ENCODE measurements at regions not wholly inside any gene's neighbourhood (a gene's known extent, or its start where the extent isn't known, plus 50 kb on each side); places are given as distances from the start of the nearest gene placed in this dataset.

DNA sequence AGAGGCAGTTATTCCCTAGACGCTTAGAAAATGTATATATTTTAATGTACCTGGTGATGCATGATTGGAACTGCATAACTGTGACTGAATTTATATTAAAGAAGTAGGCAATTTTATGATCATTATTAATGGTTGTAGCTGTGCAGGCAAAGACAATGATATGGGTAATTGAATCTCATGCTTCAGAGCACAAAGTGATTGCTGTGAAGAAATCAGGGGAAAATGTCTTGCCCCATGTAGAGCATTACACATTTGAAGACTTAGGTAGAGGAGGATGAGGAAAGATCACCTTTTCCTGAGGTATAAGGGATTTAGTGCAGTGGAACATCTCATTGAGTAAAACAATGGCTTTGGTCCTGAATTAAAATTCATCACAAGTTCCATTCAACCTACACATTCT is 246.8 kb upstream of the DCC start:
- Histone ChIP-seq H3K27me3 (ENCODE audit: insufficient read depth, low read length) (no peaks in the 10 kb centered on the region), H2AFZ (ENCODE audit: low read length) (no peak overlapping the region), H2BK12ac (ENCODE audit: insufficient read length, low read depth, low read length) (no peak overlapping the region), H4K8ac (replicated peaks; ENCODE audit: insufficient read length, low read depth, low read length) (no peak overlapping the region), H3K4me2 (ENCODE audit: insufficient read depth, insufficient read length, low read length) (no peak overlapping the region), H2BK15ac (ENCODE audit: low read depth, low read length) (no peak overlapping the region), H3K23me2 (ENCODE audit: insufficient read length, low read depth, low read length, poor library complexity, severe bottlenecking) (no peaks in the 10 kb centered on the region), H4K5ac (ENCODE audit: insufficient read length, low read depth, low read length) (no peak overlapping the region), H3T11ph (ENCODE audit: low read length) (no peak overlapping the region), H3K4me1 (ENCODE audit: insufficient read depth, low read length) (no peaks in the 10 kb centered on the region), H3K56ac (ENCODE audit: insufficient read length, low read depth, low read length) (no peak overlapping the region), H2BK20ac (ENCODE audit: low read depth, low read length, poor library complexity, severe bottlenecking) (no peak overlapping the region), H3K9me3 (ENCODE audit: control insufficient read depth, low read depth, low read length) (no peaks in the 10 kb centered on the region), H3K14ac (ENCODE audit: insufficient read depth, low read length) (no peak overlapping the region), H3K4ac (ENCODE audit: low read depth, low read length) (no peak overlapping the region), H3K9ac (ENCODE audit: extremely low read depth, insufficient read length, low read length) (no peak overlapping the region), H3K79me2 (ENCODE audit: insufficient read depth, low read length) (no peaks in the 10 kb centered on the region), H3K27ac (ENCODE audit: insufficient read length, low read depth, low read length) (no peak overlapping the region), H3K79me1 (ENCODE audit: insufficient read depth, low read depth, low read length, poor library complexity, severe bottlenecking) (no peaks in the 10 kb centered on the region), H2AK5ac (ENCODE audit: insufficient read length, low read length) (no peak overlapping the region), H4K91ac (ENCODE audit: insufficient read length, low read depth, low read length) (no peak overlapping the region), H2BK120ac (ENCODE audit: low read depth, low read length, poor library complexity, severe bottlenecking) (no peak overlapping the region), H3K23ac (ENCODE audit: insufficient read length, low read depth, low read length) (no peak overlapping the region), H3K18ac (ENCODE audit: insufficient read length, low read depth, low read length) (no peak overlapping the region), H2BK5ac (ENCODE audit: insufficient read length, low read length) (no peak overlapping the region), H4K20me1 (ENCODE audit: control insufficient read depth, insufficient read depth, insufficient read length) (no peaks in the 10 kb centered on the region)
- no peaks in the 10 kb centered on the region for H3K27me3 Mint-ChIP-seq (ENCODE audit: low read depth)
- DNase-seq, result no peak
- no peak overlapping the region for H3K27ac Mint-ChIP-seq
- WGBS (ENCODE audit: extremely low coverage, insufficient read length, low lambda C conversion rate), result no CpG with 5 or more reads among the region's 1 CpG
- H3K4me1 Mint-ChIP-seq, result no peaks in the 10 kb centered on the region
- H3K9me3 Mint-ChIP-seq, result no peaks in the 10 kb centered on the region
- TF ChIP-seq, protein P1, sequence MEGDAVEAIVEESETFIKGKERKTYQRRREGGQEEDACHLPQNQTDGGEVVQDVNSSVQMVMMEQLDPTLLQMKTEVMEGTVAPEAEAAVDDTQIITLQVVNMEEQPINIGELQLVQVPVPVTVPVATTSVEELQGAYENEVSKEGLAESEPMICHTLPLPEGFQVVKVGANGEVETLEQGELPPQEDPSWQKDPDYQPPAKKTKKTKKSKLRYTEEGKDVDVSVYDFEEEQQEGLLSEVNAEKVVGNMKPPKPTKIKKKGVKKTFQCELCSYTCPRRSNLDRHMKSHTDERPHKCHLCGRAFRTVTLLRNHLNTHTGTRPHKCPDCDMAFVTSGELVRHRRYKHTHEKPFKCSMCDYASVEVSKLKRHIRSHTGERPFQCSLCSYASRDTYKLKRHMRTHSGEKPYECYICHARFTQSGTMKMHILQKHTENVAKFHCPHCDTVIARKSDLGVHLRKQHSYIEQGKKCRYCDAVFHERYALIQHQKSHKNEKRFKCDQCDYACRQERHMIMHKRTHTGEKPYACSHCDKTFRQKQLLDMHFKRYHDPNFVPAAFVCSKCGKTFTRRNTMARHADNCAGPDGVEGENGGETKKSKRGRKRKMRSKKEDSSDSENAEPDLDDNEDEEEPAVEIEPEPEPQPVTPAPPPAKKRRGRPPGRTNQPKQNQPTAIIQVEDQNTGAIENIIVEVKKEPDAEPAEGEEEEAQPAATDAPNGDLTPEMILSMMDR (conservative IDR thresholded peaks at IDR 0.05), result no peak
- peaks cover 0 to 2% (median 0%) of the 10 kb centered on the region in 3 experiments; a peak in 1 of 7 replicates for H3K36me3 Mint-ChIP-seq (ENCODE audit: insufficient read depth in 1 of 3, low read depth in 3 of 3)
- H3K4me3 Mint-ChIP-seq, result no peak overlapping the region
